ENCODE measurements at regions not wholly inside any gene's neighbourhood (a gene's known extent, or its start where the extent isn't known, plus 50 kb on each side); places are given as distances from the start of the nearest gene placed in this dataset.

DNA sequence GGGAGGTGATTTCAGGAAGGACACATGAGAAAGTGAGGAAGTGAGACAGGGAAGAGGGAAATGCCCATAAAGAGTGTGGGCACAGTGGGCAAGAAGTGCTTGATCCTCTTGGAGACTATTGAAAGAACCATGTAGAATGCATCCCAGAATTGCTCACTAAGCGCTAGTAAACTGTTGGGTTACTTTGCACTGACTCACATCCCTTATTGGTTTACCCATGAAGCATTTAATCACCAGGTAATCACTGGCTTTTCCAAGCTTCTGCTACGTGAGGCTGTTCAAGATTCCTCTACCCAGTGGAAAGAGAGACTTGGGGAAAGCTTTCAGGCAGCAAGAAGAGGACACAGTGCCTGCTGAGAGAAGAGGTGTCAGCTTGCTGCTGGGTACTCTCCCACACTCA is 410.0 kb upstream of the JAG1 start:
- DNase-seq (ENCODE audit: low spot score) = no peak

- no peak for DNase-seq (ENCODE audit: low spot score)
Observed at GRCh38 chr20:11084508-11084907, 410.7 kb upstream of the JAG1 start.

- no peak for DNase-seq (ENCODE audit: low spot score)
Observed at GRCh38 chr20:11086970-11087369, 413.2 kb upstream of the JAG1 start.

DNA sequence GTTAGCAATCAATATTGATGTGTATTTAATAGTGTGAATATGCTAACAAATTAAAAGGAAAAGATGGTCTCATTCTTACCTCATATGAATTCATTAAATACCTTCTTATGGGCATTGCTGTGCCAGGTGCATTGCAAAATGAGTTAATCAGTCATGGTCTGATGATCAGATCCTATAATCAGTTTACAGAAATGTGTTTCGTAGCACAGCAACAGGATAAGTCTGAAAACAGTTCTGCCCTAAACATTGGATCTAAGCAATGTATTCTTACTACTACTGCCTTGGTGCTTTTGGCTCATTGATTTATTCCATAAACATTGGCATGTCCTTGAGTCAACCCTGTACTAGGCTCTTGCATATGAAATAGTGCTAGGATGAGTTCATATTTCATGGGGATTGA is 417.0 kb upstream of the JAG1 start:
- DNase-seq (ENCODE audit: low spot score) = no peak

GRCh38 chr20:11091511-11091910 is 417.7 kb upstream of the JAG1 start:
- DNase-seq (ENCODE audit: low spot score) = no peak

- DNase-seq (ENCODE audit: low spot score) = no peak
Observed at GRCh38 chr20:11092151-11092550, 418.4 kb upstream of the JAG1 start.

- no peak for DNase-seq (ENCODE audit: low spot score)
Observed at GRCh38 chr20:11094196-11094595, 420.4 kb upstream of the JAG1 start.

GRCh38 chr20:11094711-11095110 is 420.9 kb upstream of the JAG1 start:
- no peak for DNase-seq (ENCODE audit: low spot score)

GRCh38 chr20:11098888-11099287 is 425.1 kb upstream of the JAG1 start:
- DNase-seq (ENCODE audit: low spot score) = no peak

- DNase-seq (ENCODE audit: low spot score) = no peak
Observed at GRCh38 chr20:11101243-11101642, 427.4 kb upstream of the JAG1 start.

DNA sequence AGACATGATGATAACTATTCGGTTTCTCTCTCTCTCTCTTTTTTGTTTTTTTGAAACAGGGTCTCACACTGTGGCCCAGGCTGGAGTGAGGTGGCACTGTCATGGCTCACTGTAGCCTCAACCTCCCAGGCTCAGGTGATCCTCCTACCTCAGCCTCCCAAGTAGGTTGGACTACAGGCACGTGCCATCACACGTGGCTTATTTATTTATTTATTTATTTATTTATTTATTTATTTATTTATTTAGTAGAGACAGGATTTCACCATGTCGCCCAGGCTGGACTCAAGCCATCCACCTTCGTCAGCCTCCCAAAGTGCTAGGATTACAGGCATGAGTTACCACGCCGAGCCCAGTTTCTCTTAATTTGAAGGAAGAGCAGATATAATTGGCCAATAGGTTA is 427.9 kb upstream of the JAG1 start:
- no peak for DNase-seq (ENCODE audit: low spot score)

- no peak for DNase-seq (ENCODE audit: low spot score)
Observed at GRCh38 chr20:11103866-11104265, 430.1 kb upstream of the JAG1 start.

GRCh38 chr20:11108102-11108810 is 434.5 kb upstream of the JAG1 start:
- no peak for DNase-seq (ENCODE audit: low spot score)

- DNase-seq (ENCODE audit: low spot score) = no peak
Observed at GRCh38 chr20:11110535-11110934, 436.7 kb upstream of the JAG1 start.

GRCh38 chr20:11111191-11111590 is 437.4 kb upstream of the JAG1 start:
- no peak for DNase-seq (ENCODE audit: low spot score)

DNA sequence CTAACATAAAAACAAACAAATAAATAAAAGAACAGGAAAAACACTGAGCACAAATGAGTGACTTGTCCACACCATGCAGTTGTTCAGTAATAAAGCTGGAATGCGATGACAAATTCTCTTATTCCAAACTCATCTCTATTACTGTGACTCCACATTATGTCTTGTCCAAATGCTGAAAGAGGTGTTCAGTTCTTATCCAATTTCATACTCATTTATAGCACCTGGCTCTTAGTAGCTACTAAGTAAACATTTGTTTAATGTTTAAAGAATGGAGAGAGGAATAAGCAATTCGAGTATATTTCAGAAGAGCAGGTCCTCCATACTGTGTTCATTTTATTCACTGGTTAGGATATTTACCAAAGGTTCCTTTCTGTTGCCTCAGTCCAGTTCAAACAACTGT is 439.0 kb upstream of the JAG1 start:
- no peak for DNase-seq (ENCODE audit: low spot score)

DNA sequence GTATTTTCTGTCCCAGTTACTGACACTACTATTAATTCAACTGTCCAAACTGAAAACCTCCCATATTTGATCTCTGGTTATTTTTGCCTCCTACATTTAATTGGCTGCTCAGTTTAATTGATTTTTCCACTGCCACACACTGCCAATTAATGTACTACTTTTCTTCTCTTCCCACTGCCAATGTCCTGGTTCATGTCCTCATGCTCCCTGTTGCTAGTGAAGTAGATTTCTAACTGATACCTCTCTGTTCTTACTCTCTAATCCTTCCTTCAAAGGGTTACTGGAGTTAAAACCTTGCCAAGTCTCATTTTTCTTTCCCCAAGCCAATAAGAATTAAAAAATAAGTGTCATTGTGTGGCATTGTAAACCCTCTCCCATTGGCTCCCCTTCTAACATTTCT is 440.6 kb upstream of the JAG1 start:
- DNase-seq (ENCODE audit: low spot score) = no peak

- DNase-seq (ENCODE audit: low spot score) = no peak
Observed at GRCh38 chr20:11117808-11118528, 444.2 kb upstream of the JAG1 start.

DNA sequence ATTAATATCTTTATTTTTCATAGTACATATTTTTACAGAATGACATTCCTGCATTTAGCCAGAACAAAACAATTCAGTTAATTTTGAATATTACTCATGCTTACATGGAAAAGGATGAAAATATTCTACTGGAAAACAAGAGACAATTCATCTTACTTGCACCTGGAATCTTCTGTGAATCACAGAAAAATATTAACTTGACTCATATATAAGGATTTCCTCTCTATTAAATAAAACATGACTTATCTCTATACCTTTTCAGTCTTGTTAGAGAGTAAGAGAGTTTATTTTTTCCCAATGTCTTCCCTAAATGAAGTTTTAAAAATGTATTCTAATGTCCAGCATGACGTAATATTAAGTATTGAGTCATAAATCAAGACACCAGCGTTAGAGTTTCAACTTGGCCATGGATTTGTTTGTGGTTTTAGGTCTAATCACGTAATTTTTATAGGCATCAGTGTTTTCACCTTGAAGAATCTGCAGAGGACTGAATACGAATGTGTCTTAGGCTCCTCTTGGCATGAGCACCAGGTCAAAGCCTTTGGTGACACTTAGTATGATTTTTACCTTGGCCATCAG is 445.1 kb upstream of the JAG1 start:
- no peak for DNase-seq (ENCODE audit: low spot score)

DNA sequence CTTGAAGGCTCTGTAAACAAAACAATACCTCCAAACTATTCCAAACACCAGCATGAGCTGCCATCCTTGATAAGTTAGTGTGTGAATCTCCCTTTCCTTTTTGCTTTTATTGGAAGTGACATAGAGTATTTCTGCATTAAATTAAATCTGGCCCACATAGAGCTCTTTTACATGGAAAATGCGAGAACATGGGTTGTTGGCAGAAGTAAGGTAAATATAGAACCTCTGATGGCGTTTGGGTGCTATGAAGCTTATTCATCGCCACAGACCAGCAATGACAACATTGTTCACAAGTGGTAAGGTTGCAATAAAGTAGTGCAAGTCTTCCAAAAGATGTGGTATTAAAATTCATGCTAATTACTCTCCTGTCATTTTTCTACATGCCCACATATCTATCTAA is 445.8 kb upstream of the JAG1 start:
- no peak for DNase-seq (ENCODE audit: low spot score)

GRCh38 chr20:11120431-11120830 is 446.6 kb upstream of the JAG1 start:
- DNase-seq (ENCODE audit: low spot score) = no peak

- no peak for DNase-seq (ENCODE audit: low spot score)
Observed at GRCh38 chr20:11124849-11125505, 451.2 kb upstream of the JAG1 start.

DNA sequence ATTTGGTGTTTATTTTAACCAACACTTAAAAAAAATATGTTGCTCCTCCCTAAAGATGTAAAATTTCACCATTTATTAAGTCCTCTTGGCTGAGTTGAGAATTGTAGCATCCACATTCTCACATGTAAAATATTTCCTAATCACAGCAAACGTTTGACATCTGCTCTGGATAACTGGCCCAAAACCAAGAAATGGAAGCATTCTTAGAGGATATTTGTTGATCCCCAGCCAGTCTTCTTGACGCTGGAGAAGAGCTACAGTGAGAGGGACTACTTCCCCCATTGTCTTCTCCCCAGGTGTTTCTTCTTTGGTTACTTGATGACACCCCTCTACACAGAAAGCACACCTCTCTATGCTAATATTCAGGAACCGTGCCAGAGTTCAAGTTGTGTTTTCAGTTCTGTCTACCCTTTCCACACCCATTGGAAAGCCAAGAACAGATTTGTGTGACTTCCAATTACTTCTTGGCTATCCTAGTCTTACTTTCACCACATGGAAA is 454.5 kb upstream of the JAG1 start:
- no peak for DNase-seq (ENCODE audit: low spot score)
